Ecto neural progenitor cell (in vitro differentiated cells): ENCODE measurements at regions not wholly inside any gene's neighbourhood (a gene's known extent, or its start where the extent isn't known, plus 50 kb on each side); places are given as distances from the start of the nearest gene placed in this dataset.

Experiments used
- DNase-seq: peaks from one replicate; pipeline ENCODE4 v3.0.0-alpha.2; 2018; ENCODE audit warnings: low spot score

DNA sequence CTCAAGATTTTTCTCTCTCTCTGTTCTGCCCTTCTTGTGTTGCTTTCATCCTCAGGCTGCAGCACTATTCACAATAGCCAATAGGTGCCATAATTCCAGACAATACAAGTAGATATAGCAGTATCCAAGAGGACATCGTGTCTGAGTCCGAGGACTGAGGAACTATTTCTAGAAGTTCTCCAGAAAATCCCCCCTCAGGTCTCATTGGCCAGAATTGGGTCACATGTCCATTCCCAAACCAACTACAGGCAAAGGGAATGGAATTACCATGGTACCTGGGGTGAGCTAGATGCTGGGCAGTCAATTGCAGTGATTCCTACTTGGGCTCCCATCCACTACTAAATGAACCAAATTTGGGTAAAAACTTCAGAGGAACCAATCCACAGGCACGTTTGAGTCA is 301.9 kb upstream of the RASGEF1B start:
- DNase-seq = no peak

DNA sequence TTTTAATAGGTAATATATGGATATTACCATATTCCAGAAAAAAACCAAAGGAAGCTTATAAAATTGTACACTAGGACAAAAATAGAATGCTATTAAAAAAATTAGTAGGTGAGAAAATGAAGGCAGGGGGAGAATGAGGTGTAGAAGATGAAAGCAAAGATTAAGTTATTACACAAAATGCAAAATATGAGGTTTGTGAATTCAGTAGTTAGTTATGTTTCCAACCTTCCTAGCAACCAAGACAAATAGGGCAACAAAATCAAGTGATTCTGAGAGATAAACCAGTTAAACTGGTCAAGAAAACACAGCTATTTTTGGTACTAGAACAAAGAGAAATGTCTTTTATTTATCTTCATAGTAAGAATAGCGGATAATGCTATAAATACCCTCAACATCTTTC is 300.0 kb upstream of the RASGEF1B start:
- no peak for DNase-seq

DNA sequence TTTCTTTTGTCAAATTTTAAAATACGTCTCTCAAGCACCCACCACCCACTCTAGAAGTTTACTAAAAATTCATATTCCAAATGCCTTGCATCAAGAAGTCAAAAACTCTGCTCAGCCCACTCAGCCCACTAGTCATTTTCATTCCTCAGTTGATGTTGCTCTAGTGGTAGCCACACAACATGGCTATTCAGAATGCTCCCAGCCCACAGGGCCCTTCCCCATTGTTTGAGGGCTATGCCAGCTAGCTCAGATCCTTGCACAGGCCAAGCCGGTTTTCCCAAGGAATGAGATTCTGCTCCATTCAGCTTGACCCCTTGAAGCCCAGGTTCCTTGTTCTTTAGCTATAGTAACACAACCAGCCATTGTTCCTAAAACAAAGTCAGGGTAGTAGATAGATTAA is 297.5 kb upstream of the RASGEF1B start:
- DNase-seq = no peak

DNA sequence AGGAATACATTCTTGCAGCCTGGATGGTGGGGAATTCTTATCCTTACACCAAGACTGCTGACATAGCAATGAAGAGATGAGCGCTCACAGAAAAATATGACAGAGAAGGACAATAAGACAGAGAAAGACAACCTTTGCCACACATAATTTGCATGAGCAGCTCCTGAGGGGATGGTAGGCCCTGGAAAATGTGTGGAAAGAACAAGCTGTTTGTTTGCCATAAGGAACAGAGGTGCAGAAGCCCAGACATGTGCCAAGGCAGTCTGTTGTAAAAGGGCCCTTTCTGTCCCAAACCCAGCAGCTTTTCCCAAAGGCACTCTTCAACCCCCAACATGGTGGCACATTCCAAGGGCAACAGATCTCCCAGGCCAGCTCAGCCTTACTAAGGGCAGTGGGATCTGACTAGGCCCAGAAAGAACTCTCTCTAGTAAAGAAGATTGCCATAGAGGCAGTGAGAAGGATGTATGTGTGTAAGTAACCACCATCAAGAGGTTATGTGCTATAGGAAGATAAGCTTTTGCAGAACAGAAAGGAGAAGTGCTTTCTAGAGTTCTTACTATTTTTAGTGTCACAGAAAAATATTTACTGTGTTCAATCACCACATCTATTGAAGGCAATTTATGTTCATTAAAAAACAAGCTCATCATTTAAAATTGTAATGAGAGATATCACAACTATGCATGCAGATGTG is 287.0 kb upstream of the RASGEF1B start:
- DNase-seq = no peak

DNA sequence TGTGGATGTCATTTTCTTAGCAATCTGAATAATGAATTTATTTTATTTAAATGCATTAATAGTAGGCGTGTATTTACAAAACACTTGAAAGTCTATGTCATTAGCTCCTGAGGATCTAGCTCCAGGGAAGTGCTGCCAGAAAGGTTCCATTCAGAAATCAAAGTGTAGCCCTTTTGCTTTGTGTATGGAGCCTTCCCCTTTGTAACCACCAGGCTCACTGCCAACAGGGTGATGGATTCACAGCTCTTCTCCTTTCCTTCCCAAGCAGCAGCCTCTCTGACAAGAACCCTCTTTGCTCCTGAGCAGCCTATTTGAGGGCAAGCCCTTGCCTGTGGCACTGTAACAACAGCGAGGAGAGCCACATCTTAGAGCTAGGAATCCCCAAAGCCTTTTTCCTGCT is 286.0 kb upstream of the RASGEF1B start:
- DNase-seq = no peak

DNA sequence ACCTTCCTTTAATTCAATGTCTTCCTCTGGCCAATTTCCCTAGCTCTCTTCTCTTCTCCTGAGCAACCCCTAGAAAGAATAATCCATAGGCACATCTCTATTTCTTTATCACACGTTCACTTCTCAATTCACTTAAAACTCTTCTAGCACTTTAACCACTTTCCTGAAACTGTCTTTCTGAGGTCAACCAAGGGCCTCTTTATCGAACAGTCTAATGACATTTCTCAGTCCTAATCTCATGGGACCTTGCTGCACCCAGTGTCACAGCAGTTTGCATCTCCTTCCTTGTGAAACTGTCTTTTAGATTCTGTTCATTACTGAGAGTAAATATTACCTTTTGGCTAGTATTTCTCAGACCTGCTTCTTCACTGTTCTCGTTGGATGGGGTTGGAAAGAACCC is 285.3 kb upstream of the RASGEF1B start:
- DNase-seq = no peak

DNA sequence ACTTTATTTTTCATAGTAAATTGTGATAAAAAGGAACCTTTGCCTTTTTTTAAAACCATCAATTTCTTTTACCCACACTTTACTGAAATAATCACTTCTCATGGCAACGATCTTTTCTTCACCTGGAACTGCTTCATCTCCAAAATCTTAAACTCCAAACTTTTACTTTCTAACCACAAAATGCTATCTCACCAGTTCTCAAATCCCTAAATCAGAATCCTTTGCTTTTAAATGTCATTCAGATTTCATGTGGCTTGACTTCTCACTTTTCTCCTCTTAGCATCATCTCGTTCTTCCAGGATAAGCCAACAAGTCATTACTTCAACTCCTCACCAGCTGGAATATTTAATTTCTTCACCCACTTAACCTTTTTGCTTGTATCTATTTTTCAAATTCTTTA is 284.3 kb upstream of the RASGEF1B start:
- no peak for DNase-seq

DNA sequence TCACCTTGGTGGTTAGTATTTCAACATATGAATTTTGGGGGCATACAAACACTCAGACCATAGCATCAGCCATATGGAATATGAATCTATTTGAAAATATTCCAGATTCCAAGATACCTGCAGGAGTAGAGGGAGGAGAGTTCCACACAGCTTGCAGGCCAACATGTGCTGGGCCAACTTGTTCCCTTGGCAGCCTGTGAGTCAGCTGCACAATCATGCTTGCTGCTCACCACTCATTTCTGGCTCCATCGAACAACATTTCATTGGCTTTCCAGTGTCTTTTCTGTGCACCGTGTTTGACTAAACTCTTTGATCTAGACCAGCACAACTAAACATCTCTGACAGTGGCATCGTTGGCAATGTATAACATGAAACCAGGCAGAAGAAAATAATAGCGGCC is 282.5 kb upstream of the RASGEF1B start:
- no peak for DNase-seq

DNA sequence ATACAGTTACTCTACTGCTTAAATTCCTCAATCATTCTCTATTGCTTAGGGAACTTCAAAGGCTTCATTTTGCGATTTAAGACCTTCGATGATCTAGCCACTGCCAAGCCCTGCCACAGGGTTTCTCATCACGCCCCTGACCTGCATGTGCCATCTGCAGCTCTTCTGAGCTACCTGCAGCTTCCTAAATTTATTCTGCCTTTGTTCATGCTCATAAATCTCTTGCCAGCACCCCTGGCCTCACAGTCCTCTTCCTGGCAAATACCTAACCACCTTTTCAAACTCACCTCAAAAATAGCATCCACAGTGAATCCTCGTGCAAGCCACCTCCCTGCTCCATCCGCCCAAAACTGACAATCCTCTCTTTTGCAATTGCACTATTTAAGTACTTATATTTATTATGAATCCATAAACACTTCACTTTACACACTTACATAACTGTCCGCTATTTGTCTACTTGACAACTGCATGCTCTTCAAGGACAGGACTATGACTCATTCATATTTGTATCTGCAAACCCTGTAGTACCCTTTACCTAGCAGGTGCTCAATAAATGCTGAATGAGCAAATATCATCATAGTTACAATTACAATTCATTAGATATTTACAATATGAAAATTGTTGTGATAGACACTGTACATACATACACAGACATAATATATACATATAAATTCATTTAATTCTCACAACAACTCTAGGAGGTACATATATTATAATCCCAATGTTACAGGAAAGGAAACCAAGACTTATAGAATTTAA is 280.0 kb upstream of the RASGEF1B start:
- no peak for DNase-seq

DNA sequence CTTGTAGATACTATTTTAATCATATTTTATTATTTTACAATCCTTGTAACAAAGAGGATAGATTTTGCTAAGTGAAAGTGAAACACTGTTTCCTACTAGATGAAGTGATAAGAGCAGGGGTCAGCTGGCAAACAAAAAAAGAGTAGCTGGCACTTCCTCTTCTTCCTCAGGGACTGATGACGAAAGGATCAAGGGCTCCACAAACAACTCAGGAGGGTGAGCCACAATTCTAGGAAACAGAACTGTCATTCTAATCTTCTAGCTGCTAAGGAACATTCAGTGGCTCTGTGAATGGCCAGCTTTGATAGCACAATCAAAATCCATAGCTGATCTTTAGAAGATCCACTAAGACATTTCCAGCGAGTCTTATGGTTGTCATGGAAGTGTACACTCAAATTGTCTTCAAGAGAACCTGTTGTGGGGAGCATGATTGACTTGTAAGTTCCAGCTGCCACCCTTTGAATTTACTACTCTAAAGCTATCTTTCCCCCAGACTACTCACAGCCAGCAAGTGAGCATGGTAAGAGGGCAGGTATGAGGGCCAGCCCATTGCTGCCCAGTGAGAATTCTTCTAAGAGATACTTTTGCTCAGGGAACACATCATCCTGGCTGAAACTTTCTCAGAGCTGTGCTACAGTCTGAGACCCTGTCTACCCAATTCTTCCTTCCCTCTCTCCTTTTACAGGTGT is 275.7 kb upstream of the RASGEF1B start:
- no peak for DNase-seq

DNA sequence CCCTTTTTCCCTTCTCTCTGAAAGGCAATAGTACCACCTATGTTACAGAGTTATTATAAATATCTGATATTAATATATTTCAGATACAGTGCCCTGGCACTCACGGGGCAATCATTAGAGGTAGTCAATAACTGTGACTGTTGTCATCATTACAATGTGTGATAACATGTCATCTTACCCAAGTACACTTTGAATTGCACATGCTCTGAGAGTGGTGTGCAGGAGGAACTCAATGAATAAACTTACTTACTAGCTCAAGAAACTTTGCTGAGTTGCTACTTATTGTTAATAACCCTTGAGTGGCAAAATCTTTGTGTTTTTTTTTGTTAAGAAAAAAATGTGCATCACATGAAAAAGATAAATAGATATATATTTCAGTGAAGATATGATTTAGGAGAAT is 275.1 kb upstream of the RASGEF1B start:
- DNase-seq = no peak

DNA sequence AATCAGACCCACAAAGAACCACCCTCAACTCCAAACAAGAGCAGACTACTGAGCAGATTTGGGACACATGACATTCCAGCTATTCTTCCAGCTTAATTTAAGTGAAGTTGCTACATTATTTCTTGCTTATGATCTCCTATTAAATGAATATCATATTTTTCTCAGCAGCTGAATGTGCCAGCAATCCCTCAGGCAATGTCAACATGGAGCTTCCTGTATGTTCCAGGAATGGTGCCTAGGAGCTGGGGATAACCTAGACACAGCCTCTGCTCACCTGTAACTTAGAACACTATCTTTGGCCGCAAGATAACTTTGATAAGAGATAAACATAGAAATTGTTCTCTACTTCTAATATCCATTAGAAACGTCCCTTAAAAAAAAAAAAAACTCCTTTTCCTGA is 274.4 kb upstream of the RASGEF1B start:
- no peak for DNase-seq

DNA sequence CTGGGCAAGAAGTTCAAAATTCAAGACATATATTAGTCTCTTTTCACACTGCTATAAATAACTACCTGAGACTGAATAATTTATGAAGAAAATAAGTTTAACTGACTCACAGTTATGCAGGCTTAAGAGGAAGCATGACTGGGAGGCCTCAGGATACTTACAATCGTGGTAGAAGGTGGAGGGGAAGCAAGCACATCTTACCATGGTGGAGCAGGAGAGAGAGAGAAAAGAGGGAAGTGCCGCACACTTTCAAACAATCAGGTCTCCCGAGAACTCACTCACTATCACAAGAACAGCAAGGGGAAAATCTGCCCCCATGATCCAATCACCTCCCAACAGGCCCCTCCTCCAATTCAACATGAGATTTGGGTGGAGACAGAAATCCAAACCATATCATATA is 273.3 kb upstream of the RASGEF1B start:
- DNase-seq = no peak

DNA sequence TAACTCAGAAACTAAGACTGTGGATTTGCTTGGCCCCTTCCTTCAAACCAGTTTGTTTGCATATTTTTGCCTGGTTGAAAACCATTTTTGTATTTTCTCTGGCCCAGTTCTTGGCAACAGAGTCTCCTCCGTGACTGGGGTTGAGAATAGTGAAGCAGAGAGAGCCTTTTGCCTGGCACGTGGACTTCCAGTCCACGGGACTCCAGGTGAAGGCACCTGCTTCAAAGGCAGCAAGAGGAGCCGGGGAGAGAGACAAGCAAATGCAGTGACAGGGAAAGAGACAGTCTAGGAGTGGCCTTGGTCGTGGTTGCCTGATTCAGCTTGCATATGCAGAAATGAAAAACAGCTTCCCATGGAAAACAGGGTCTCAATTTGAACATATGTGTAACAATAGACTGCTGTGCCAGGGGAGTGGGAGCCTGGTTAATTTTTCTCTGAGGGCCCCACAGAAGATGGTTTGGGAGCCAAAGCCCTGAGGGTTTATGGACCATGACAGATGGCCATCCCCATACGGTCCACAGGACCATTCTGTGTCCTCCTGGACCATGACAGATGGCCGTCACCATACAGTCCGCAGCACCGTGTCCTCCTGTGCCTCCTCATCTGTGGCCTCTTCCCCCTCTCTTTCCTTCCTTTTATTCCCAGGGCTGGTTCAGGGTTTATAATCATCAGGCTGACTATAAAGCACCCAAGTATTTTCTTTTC is 272.2 kb upstream of the RASGEF1B start:
- no peak for DNase-seq

DNA sequence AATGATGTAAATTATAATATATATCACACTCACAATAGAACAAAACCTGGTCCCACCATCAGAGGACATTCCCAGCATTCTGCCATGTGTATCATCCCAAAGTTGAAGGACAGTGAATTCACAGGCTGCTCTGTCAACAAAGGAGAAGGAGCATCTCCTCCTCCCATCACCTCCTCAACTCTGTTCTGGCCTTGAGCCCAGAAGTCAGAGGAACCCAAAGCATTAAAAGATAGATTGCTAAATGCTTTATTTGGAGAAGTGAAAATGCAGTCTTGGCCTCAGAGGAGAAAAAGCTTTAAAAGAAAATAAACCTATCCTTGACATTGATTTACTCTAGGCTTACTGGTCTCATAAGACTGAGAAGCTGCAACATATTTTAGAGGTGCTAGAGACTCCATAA is 268.8 kb upstream of the RASGEF1B start:
- DNase-seq = no peak

DNA sequence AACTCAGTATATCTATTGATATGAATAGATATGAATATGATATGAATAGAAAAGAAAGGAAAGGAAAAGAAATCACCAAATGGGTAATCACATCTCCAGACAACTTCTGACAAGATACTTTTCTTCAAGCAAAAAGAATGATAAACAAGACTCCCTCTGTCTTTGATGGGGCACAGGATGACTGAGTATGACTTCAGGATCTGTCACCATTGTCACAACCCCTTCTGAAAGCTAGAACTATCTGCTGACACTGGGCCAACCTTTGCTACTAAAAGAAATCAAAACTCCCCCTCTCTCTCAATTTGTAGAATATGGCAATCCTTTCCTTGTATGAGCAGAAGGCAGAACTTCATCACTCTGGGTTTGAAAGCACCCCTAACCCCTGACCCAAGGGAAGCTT is 267.2 kb upstream of the RASGEF1B start:
- DNase-seq = no peak

DNA sequence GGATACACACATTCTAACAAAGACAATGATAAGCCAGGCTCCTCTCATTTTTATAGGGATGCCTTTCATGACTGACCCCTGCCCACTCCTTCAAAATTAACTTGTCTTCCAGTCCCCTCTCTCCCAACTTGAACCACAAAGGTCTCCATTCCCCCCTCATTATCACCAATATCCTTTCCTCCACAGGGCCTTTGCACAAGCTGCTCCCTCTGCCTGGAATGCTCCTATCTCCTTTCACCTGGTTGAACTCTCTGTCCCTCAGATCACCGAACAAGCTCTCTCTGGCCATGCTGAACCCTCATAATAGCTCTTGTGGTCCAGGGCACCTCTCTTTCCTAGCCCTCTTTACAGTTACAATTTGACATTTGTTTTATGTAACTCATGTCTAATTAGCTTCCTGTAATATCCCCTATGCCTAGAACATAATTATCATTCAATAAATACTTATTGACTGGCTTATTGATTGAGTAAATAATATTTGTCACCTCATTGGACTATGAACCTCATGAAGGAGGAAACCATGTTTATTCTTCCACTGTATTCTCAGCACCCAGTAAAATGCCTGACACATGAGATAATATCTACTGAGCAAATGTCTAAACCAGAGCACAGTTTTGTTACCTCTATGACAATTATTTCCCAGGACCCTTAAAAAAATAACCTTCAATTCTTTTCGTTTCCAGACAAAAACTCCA is 266.3 kb upstream of the RASGEF1B start:
- DNase-seq = no peak

DNA sequence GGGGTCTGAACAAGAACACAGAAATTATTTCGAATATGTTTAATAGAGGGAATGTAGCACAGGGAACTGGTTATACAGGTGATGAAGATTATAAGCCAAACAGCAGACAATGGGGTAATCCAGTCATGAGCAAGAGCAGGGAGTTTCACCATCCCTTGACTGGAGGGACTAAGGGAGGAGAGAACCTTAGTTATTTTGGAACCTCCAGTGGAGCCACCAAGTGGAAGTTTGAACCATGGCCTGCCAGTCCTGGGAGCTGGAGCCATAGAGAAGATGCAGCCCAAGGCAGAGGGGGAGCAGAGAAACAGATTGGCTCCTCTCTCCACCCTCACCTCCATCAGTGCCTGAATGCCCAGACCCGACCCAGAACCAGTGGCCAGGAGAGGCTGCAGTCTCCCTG is 264.6 kb upstream of the RASGEF1B start:
- no peak for DNase-seq

DNA sequence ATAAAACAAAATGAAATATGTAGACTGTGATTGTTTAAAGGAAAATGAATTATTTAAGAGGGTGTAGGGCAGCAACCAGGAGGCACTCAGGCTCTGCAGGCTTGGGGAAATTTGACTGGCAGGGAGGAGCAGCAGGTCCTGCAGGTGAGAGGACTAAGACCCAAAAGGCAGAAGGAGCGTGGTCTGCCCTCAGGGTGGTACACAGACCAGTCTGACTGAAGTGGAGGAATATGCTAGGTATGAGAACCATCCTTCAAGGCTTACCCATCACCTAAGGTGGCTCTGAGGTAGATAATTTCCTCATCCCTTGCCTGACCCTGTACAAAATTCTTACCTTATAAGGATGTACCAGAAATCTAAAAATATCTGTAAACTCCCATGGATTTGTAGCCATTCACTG is 261.3 kb upstream of the RASGEF1B start:
- no peak for DNase-seq

DNA sequence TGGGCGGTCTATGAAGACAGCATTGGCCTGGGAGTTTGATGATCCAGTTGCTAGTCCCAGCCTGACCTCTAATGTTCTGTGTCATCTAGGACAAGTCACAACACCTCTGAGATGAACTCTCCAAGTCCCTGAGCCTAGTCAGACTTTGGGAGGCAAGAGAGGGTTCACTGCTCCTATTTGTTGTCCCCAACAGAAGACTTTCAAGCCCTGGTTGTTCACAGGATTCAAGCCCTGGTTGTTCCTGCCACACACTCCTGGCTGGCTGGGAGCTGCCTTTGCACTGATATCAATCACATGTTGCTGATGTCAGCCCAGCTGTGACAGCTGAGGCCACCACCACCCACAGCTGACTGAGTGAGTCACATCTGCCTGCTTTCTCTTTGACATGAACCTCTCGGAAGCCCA is 253.2 kb upstream of the RASGEF1B start:
- peak; percentile 55 for DNase-seq

DNA sequence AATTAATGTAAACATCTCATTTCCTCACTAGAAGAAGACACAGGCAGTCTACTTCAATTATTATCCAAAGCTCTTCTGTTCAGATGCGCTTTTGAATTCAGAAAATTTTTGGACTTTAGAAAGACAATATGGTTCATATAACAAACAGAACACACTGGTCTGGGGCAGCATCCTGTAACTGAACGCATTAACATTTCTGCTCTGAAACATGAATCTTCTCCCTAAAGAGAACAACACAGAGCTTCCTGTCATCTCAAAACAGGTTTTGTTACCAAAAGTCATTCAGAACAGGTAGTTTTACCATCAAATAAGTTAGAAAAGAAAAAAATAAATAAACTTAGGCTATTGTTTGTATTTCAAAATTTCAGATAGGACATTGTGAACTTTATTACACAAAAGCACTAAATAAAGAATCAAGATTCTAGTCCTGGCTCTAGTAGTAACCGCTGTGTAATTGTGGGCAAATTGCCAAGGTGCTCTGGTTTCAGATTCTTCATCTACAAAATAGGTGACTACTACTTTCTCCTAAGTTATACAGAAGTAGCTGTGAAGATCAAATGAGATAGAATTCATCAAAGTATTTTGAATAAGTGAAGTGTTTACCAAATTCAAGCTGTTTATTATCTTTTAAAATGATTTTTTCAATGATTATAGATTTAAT is 252.3 kb upstream of the RASGEF1B start:
- no peak for DNase-seq
